HepG2 (cell line): ENCODE measurements at regions not wholly inside any gene's neighbourhood (a gene's known extent, or its start where the extent isn't known, plus 50 kb on each side); places are given as distances from the start of the nearest gene placed in this dataset.

Experiments
- AFF4 ChIP-seq: sonication (generic); formaldehyde crosslinking; IDR thresholded peaks from 2 replicates; pipeline ENCODE4 v1.4.0; 2020; ENCODE audit warnings: missing genetic modification reagents
- ATAD3A ChIP-seq: sonication (generic); formaldehyde crosslinking; IDR thresholded peaks from 2 replicates; pipeline ENCODE4 v1.4.0; 2020; ENCODE audit warnings: missing genetic modification reagents
- ATF2 ChIP-seq: sonication (generic); formaldehyde crosslinking; IDR thresholded peaks from 2 replicates; pipeline ENCODE4 v1.4.0; 2020; ENCODE audit warnings: missing genetic modification reagents
- DMAP1 ChIP-seq: IDR thresholded peaks from 2 replicates; pipeline ENCODE4 v1.6.1; 2016
- GFI1 ChIP-seq: sonication (generic); formaldehyde crosslinking; IDR thresholded peaks from 2 replicates; pipeline ENCODE4 v1.5.0; 2020; ENCODE audit warnings: missing genetic modification reagents, mild to moderate bottlenecking, borderline replicate concordance
- GMEB2 ChIP-seq: IDR thresholded peaks from 2 replicates; pipeline ENCODE4 v1.6.1; 2016; ENCODE audit warnings: missing biosample characterization, missing genetic modification reagents, low read depth
- HDAC6 ChIP-seq: fragments of 200-600 bp; sonication (generic); IDR thresholded peaks from 2 replicates; pipeline ENCODE4 v1.7.0; 2017; ENCODE audit warnings: mild to moderate bottlenecking, antibody characterized with exemption, low read length, low read depth
- MEIS1 ChIP-seq: sonication (generic); formaldehyde crosslinking; IDR thresholded peaks from 2 replicates; pipeline ENCODE4 v1.9.0; 2021; ENCODE audit warnings: mild to moderate bottlenecking, missing genetic modification reagents, moderate library complexity, borderline replicate concordance
- NCOR1 ChIP-seq: fragments of 200-600 bp; sonication (generic); IDR thresholded peaks from 2 replicates; pipeline ENCODE4 v1.7.0; 2017; ENCODE audit warnings: antibody characterized with exemption, low read length, borderline replicate concordance
- NRL ChIP-seq: sonication (generic); formaldehyde crosslinking; IDR thresholded peaks from 2 replicates; pipeline ENCODE4 v1.5.0; 2020; ENCODE audit warnings: missing genetic modification reagents, mild to moderate bottlenecking, moderate library complexity, borderline replicate concordance
- RARG ChIP-seq: sonication (generic); formaldehyde crosslinking; IDR thresholded peaks from 2 replicates; pipeline ENCODE4 v1.4.0; 2020; ENCODE audit warnings: low read depth, mild to moderate bottlenecking, missing genetic modification reagents
- TOPORS ChIP-seq: sonication (generic); formaldehyde crosslinking; IDR thresholded peaks from 2 replicates; pipeline ENCODE4 v1.8.0; 2023; ENCODE audit warnings: mild to moderate bottlenecking, missing genetic modification reagents
- ZMYM4 ChIP-seq: sonication (generic); formaldehyde crosslinking; IDR thresholded peaks from 2 replicates; pipeline ENCODE4 v1.8.1; 2023; ENCODE audit warnings: mild to moderate bottlenecking, missing genetic modification reagents
- ZNF263 ChIP-seq: sonication (generic); formaldehyde crosslinking; IDR thresholded peaks from 2 replicates; pipeline ENCODE4 v1.4.0; 2020; ENCODE audit warnings: missing genetic modification reagents
- ZNF354B ChIP-seq: sonication (generic); formaldehyde crosslinking; IDR thresholded peaks from 2 replicates; pipeline ENCODE4 v1.8.0; 2022; ENCODE audit warnings: mild to moderate bottlenecking, missing genetic modification reagents
- ZNF431 ChIP-seq: sonication (generic); formaldehyde crosslinking; IDR thresholded peaks from 2 replicates; pipeline ENCODE4 v1.9.0; 2022; ENCODE audit warnings: missing genetic modification reagents, low read depth, mild to moderate bottlenecking, borderline replicate concordance
- ZNF460 ChIP-seq: sonication (generic); formaldehyde crosslinking; IDR thresholded peaks from 2 replicates; pipeline ENCODE4 v1.5.1; 2020; ENCODE audit warnings: missing genetic modification reagents, mild to moderate bottlenecking, borderline replicate concordance
- ZNF639 ChIP-seq: conservative IDR thresholded peaks from 2 replicates; pipeline ENCODE4 v1.6.1; 2018; ENCODE audit warnings: missing genetic modification reagents

- TF ChIP-seq NRL (CRISPR knock-in tag) = no peak
- TF ChIP-seq TOPORS (CRISPR knock-in tag) = peak; percentile 81; the same call in 1 of the 2 replicates
- TF ChIP-seq MEIS1 (CRISPR knock-in tag) = no peak; the same call in 1 of the 2 replicates
- no peak for TF ChIP-seq ZNF354B
- TF ChIP-seq ZNF639 (CRISPR knock-in tag) = no peak
- no peak for TF ChIP-seq HDAC6
- peak; percentile 46; the same call in 1 of the 2 replicates for TF ChIP-seq GFI1
- peak; percentile 89 for TF ChIP-seq ZNF263 (CRISPR knock-in tag)
- TF ChIP-seq DMAP1 (CRISPR knock-in tag) = no peak
- TF ChIP-seq ATF2 (CRISPR knock-in tag) = no peak
- no peak for TF ChIP-seq AFF4 (CRISPR knock-in tag)
- TF ChIP-seq ZNF460 (CRISPR knock-in tag) = no peak
- TF ChIP-seq ZMYM4 = peak; percentile 64; the same call in 1 of the 2 replicates
- TF ChIP-seq RARG (CRISPR knock-in tag) = no peak
- TF ChIP-seq ATAD3A = no peak
- TF ChIP-seq GMEB2 (CRISPR knock-in tag) = no peak
- TF ChIP-seq NCOR1 = peak; percentile 78
- TF ChIP-seq ZNF431 (CRISPR knock-in tag) = no peak
Measured at GRCh38 chr6:167238146-167238693, 52.9 kb upstream of the UNC93A start (continued).
